Mesenchymal stem cell (in vitro differentiated cells and primary cell): ENCODE measurements at regions not wholly inside any gene's neighbourhood (a gene's known extent, or its start where the extent isn't known, plus 50 kb on each side); places are given as distances from the start of the nearest gene placed in this dataset.
A peak's percentile ranks its signal among the peaks of the same experiment; 100 is the strongest.

Experiments used
- DNase-seq: peaks from one replicate; pipeline ENCODE4 v3.0.0-alpha.2; 2013
- H2AFZ ChIP-seq: one replicate; pipeline ENCODE4 v1.6.1; 2013; ENCODE audit warnings: low read depth, mild to moderate bottlenecking, control low read depth, inconsistent platforms, low read length, moderate library complexity
- H2AK5ac ChIP-seq: 2 replicates; pipeline ENCODE4 v1.6.1; 2013; ENCODE audit warnings: low read length, moderate library complexity, mild to moderate bottlenecking, inconsistent platforms; ENCODE audit not compliant: severe bottlenecking
- H2BK120ac ChIP-seq: one replicate; pipeline ENCODE4 v1.6.1; 2013; ENCODE audit warnings: low read depth, mild to moderate bottlenecking, inconsistent platforms, low read length, moderate library complexity
- H2BK12ac ChIP-seq, 2 experiments: one replicate each; pipeline ENCODE4 v1.6.1; 2013; ENCODE audit warnings: inconsistent platforms in 2 of 2, low read length in 2 of 2, mild to moderate bottlenecking in 2 of 2, moderate library complexity in 2 of 2, control low read depth in 1 of 2
- H2BK15ac ChIP-seq: one replicate; pipeline ENCODE4 v1.6.1; 2013; ENCODE audit warnings: mild to moderate bottlenecking, low read depth, inconsistent platforms; ENCODE audit not compliant: poor library complexity, severe bottlenecking
- H2BK5ac ChIP-seq: 2 replicates; pipeline ENCODE4 v1.6.1; 2013; ENCODE audit warnings: low read depth, mild to moderate bottlenecking, low read length, control low read depth, inconsistent platforms; ENCODE audit not compliant: poor library complexity, severe bottlenecking
- H3K14ac ChIP-seq, 2 experiments: one replicate each; pipeline ENCODE4 v1.6.1; 2013; ENCODE audit warnings: inconsistent platforms in 2 of 2, low read length in 2 of 2, control low read depth in 1 of 2, mild to moderate bottlenecking in 1 of 2, moderate library complexity in 1 of 2
- H3K18ac ChIP-seq, 2 experiments: one replicate each; pipeline ENCODE4 v1.6.1; 2013; ENCODE audit warnings: inconsistent platforms in 2 of 2, low read length in 2 of 2, control low read depth in 1 of 2, low read depth in 1 of 2, mild to moderate bottlenecking in 1 of 2
- H3K23ac ChIP-seq, 2 experiments: one replicate each; pipeline ENCODE4 v1.6.1; 2013; ENCODE audit warnings: inconsistent platforms in 2 of 2, low read length in 2 of 2, mild to moderate bottlenecking in 2 of 2, moderate library complexity in 2 of 2, control low read depth in 1 of 2
- H3K27ac ChIP-seq: 2 replicates; pipeline ENCODE4 v1.5.1; 2013; ENCODE audit warnings: mild to moderate bottlenecking, moderate library complexity, low read length, control low read depth, inconsistent platforms; ENCODE audit not compliant: poor library complexity, severe bottlenecking
- H3K27me3 ChIP-seq, 2 experiments: 2 replicates each; pipeline versions ENCODE4 v1.6.1 to v1.7.0; 2013; ENCODE audit warnings: low read length in 2 of 2, mild to moderate bottlenecking in 2 of 2, moderate library complexity in 2 of 2, control low read depth in 1 of 2, inconsistent platforms in 1 of 2; ENCODE audit not compliant: control insufficient read depth in 1 of 2, insufficient read depth in 1 of 2
- H3K36me3 ChIP-seq, 2 experiments: 2 replicates each; pipeline versions ENCODE4 v1.6.1 to v1.7.0; 2013; ENCODE audit warnings: low read length in 2 of 2, control low read depth in 1 of 2, inconsistent platforms in 1 of 2, low read depth in 1 of 2, mild to moderate bottlenecking in 1 of 2; ENCODE audit not compliant: insufficient read depth in 2 of 2, control insufficient read depth in 1 of 2
- H3K4ac ChIP-seq, 2 experiments: one replicate each; pipeline ENCODE4 v1.6.1; 2013; ENCODE audit warnings: inconsistent platforms in 2 of 2, low read length in 2 of 2, mild to moderate bottlenecking in 2 of 2, moderate library complexity in 2 of 2, control low read depth in 1 of 2, low read depth in 1 of 2
- H3K4me1 ChIP-seq: 2 replicates; pipeline ENCODE4 v1.6.1; 2013; ENCODE audit warnings: low read depth, low read length, control low read depth; ENCODE audit not compliant: control insufficient read depth, insufficient read depth
- H3K4me2 ChIP-seq: 2 replicates; pipeline ENCODE4 v1.6.1; 2013; ENCODE audit warnings: low read length, mild to moderate bottlenecking, inconsistent platforms; ENCODE audit not compliant: poor library complexity, severe bottlenecking
- H3K4me3 ChIP-seq, 2 experiments: 2 replicates each; pipeline versions ENCODE4 v1.5.1 to v1.7.0; 2013; ENCODE audit warnings: low read length in 2 of 2, mild to moderate bottlenecking in 2 of 2, control low read depth in 1 of 2, low read depth in 1 of 2; ENCODE audit not compliant: insufficient read depth in 1 of 2
- H3K79me1 ChIP-seq: replicated peaks from 2 replicates; pipeline ENCODE4 v1.6.1; 2013; ENCODE audit warnings: mild to moderate bottlenecking, control low read depth, low read length, inconsistent platforms; ENCODE audit not compliant: poor library complexity, severe bottlenecking
- H3K9ac ChIP-seq: 2 replicates; pipeline ENCODE4 v1.7.0; 2013; ENCODE audit warnings: mild to moderate bottlenecking, low read length, moderate library complexity
- H3K9me3 ChIP-seq: 2 replicates; pipeline ENCODE4 v1.7.0; 2013; ENCODE audit warnings: mild to moderate bottlenecking, low read length; ENCODE audit not compliant: control insufficient read depth
- H4K8ac ChIP-seq: one replicate; pipeline ENCODE4 v1.6.1; 2013; ENCODE audit warnings: inconsistent platforms, mild to moderate bottlenecking, low read length, moderate library complexity
- H4K91ac ChIP-seq: one replicate; pipeline ENCODE4 v1.6.1; 2013; ENCODE audit warnings: mild to moderate bottlenecking, low read length, inconsistent platforms
- WGBS: methylation state at CpG from one replicate; pipeline ENCODE4 v1.1.7; 2013; ENCODE audit warnings: mixed read lengths; 5-methylcytosine and 5-hydroxymethylcytosine counted together

DNA sequence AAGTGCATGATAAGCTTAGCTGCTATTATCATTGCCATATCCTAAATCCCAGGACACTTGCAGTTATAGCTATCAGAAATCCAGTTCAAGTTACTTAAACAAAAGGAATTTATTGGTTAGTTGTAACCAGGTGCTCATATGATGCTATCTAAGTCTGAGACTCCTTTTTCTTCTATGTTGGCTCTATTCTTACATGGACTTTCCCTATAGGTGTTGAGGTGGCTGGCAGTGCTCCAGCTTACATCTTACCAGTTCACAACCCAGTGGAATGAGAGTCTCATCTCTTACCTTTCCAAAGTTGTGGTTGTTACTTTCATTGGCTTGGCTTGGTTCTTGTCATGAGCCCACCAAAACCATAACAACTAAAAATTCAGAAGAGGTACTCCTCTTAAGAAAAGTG lies 94.6 kb downstream of the DACT1 start:
- no peak overlapping the region for H4K8ac ChIP-seq
- H4K91ac ChIP-seq = no peak overlapping the region
- H3K4me1 ChIP-seq = peaks cover 5% of the 10 kb centered on the region
- no peak overlapping the region for H2BK120ac ChIP-seq
- no peak overlapping the region for H2BK12ac ChIP-seq
- peak overlapping the region; percentile 84 for H3K27ac ChIP-seq
- H3K4me2 ChIP-seq = no peak overlapping the region
- H3K18ac ChIP-seq = peak overlapping the region in 1 of 2 experiments; percentile 4
- no peak overlapping the region for H3K23ac ChIP-seq
- no peak overlapping the region for H3K9ac ChIP-seq
- H3K14ac ChIP-seq = no peak overlapping the region
- no peaks in the 10 kb centered on the region for H3K36me3 ChIP-seq
- H2BK15ac ChIP-seq = no peak overlapping the region
- H3K9me3 ChIP-seq = no peaks in the 10 kb centered on the region
- DNase-seq = no peak
- H2BK5ac ChIP-seq = no peak overlapping the region
- no peak overlapping the region for H2AK5ac ChIP-seq
- H3K79me1 ChIP-seq = no peaks in the 10 kb centered on the region
- H2AFZ ChIP-seq = no peak overlapping the region
- no peak overlapping the region for H3K4ac ChIP-seq
- H3K27me3 ChIP-seq = peaks cover 0 to 4% of the 10 kb centered on the region in 2 experiments
- no peak overlapping the region for H3K4me3 ChIP-seq

DNA sequence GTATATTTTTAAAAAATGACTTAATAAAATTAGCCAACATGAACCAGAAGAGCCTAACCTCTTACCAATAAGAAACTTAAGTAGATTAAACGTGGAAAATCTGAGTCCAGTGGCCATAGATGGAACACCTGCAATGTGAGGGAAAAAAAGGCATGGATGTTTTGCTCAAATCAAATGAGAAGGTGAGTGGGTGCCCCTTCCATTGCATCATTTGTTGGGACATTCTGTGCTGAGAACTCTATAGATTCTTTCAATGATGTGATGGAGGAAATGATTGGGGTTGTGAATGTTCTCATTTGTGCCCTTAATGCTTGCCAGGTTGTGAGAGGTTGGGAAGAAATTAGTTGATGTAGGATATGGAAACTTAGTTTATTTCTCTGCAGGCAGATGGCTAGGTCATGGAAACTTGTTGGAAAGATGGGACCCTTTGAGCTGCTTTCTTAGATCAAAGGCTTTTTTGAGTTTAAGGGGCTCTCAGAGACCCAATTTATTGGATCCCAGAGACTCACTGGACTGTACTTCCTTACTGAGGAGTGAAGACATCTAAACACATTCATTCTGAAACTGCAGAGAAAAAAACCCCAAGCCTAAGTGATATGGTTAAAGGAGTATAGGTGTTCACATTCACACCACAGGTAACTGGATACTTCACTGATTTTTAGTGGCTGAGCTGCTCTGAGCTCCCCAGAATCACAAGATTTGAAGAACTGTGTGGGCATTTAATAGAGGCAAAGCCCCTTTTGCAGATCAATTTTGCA lies 95.9 kb downstream of the DACT1 start:
- Histone ChIP-seq H3K27me3 (peaks cover 0 to 4% of the 10 kb centered on the region in 2 experiments), H2BK5ac (no peak overlapping the region), H2BK120ac (no peak overlapping the region), H3K18ac (peak overlapping the region in 1 of 2 experiments; percentile 67), H3K4me1 (peaks cover 3% of the 10 kb centered on the region), H3K14ac (no peak overlapping the region), H2BK15ac (no peak overlapping the region), H4K91ac (no peak overlapping the region), H3K4me2 (no peak overlapping the region), H3K4ac (no peak overlapping the region), H2AFZ (no peak overlapping the region), H3K9ac (no peak overlapping the region), H3K23ac (no peak overlapping the region), H2AK5ac (no peak overlapping the region), H4K8ac (no peak overlapping the region), H3K79me1 (no peaks in the 10 kb centered on the region), H3K27ac (no peak overlapping the region), H3K4me3 (no peak overlapping the region), H2BK12ac (peak overlapping the region in 1 of 2 experiments; percentile 6), H3K36me3 (no peaks in the 10 kb centered on the region), H3K9me3 (no peaks in the 10 kb centered on the region)
- DNase-seq = no peak
- WGBS = 89% methylated on average over 1 of the region's 1 CpG

GRCh38 chr14:58735596-58735995 lies 97.8 kb downstream of the DACT1 start:
- Histone ChIP-seq H3K9ac (no peak overlapping the region), H4K8ac (no peak overlapping the region), H3K36me3 (no peaks in the 10 kb centered on the region), H3K4me2 (no peak overlapping the region), H4K91ac (no peak overlapping the region), H3K27me3 (peaks cover 0 to 5% of the 10 kb centered on the region in 2 experiments), H2AK5ac (peak overlapping the region; percentile 17), H2BK5ac (no peak overlapping the region), H3K4ac (no peak overlapping the region), H3K14ac (no peak overlapping the region), H2BK12ac (no peak overlapping the region), H3K4me1 (peaks cover 3% of the 10 kb centered on the region), H3K4me3 (no peak overlapping the region), H2BK120ac (no peak overlapping the region), H3K79me1 (no peaks in the 10 kb centered on the region), H2AFZ (no peak overlapping the region), H3K9me3 (no peaks in the 10 kb centered on the region), H3K18ac (no peak overlapping the region), H3K23ac (no peak overlapping the region), H3K27ac (no peak overlapping the region), H2BK15ac (no peak overlapping the region)
- WGBS = 54% methylated on average over 4 of the region's 4 CpGs
- no peak for DNase-seq

GRCh38 chr14:58736606-58737005 lies 98.8 kb downstream of the DACT1 start:
- Histone ChIP-seq H3K36me3 (no peaks in the 10 kb centered on the region), H2BK15ac (no peak overlapping the region), H3K79me1 (no peaks in the 10 kb centered on the region), H3K9me3 (no peaks in the 10 kb centered on the region), H3K4ac (no peak overlapping the region), H2AFZ (no peak overlapping the region), H3K4me1 (peaks cover 3% of the 10 kb centered on the region), H2AK5ac (no peak overlapping the region), H3K4me2 (no peak overlapping the region), H3K18ac (no peak overlapping the region), H4K91ac (no peak overlapping the region), H2BK12ac (peak overlapping the region in 1 of 2 experiments; percentile 24), H3K27me3 (peaks cover 0 to 11% of the 10 kb centered on the region in 2 experiments), H2BK120ac (no peak overlapping the region), H4K8ac (no peak overlapping the region), H3K14ac (no peak overlapping the region), H3K23ac (no peak overlapping the region), H3K4me3 (no peak overlapping the region), H3K27ac (no peak overlapping the region), H3K9ac (no peak overlapping the region), H2BK5ac (no peak overlapping the region)
- no peak for DNase-seq
- 97% methylated on average over 3 of the region's 4 CpGs for WGBS
